ENCODE measurements at regions not wholly inside any gene's neighbourhood (a gene's known extent, or its start where the extent isn't known, plus 50 kb on each side); places are given as distances from the start of the nearest gene placed in this dataset.
A peak's percentile ranks its signal among the peaks of the same experiment; 100 is the strongest.
"Not testable (repeated sequence)": the region's sequence is repeated elsewhere in the genome, so short reads cannot be mapped to it uniquely, and the experiment has no call there.

GRCh38 chr3:110569073-110569472 is 502.5 kb upstream of the NECTIN3 start:
- no peak for DNase-seq (ENCODE audit: extremely low read depth, low read depth)

GRCh38 chr3:110575702-110576101 is 495.9 kb upstream of the NECTIN3 start:
- DNase-seq (ENCODE audit: extremely low read depth, low read depth): no peak

GRCh38 chr3:110576960-110577359 is 494.7 kb upstream of the NECTIN3 start:
- peak; percentile 17 for DNase-seq (ENCODE audit: extremely low read depth, low read depth)

GRCh38 chr3:110577854-110578253 is 493.8 kb upstream of the NECTIN3 start:
- DNase-seq (ENCODE audit: extremely low read depth, low read depth): no peak

- DNase-seq (ENCODE audit: extremely low read depth, low read depth): no peak
Measured at GRCh38 chr3:110579840-110580550, 491.6 kb upstream of the NECTIN3 start.

- DNase-seq (ENCODE audit: extremely low read depth, low read depth): no peak
Measured at GRCh38 chr3:110583373-110583935, 488.2 kb upstream of the NECTIN3 start.

- no peak for DNase-seq (ENCODE audit: extremely low read depth, low read depth)
Measured at GRCh38 chr3:110588906-110589305, 482.7 kb upstream of the NECTIN3 start.

GRCh38 chr3:110589341-110589740 is 482.3 kb upstream of the NECTIN3 start:
- DNase-seq (ENCODE audit: extremely low read depth, low read depth): no peak

- DNase-seq (ENCODE audit: extremely low read depth, low read depth): no peak
Measured at GRCh38 chr3:110593749-110594148, 477.9 kb upstream of the NECTIN3 start.

GRCh38 chr3:110598847-110599490 is 472.6 kb upstream of the NECTIN3 start:
- no peak for DNase-seq (ENCODE audit: extremely low read depth, low read depth)

- no peak for DNase-seq (ENCODE audit: extremely low read depth, low read depth)
Measured at GRCh38 chr3:110608566-110608965, 463.1 kb upstream of the NECTIN3 start.

- DNase-seq (ENCODE audit: extremely low read depth, low read depth): no peak
Measured at GRCh38 chr3:110612045-110612444, 459.6 kb upstream of the NECTIN3 start.

GRCh38 chr3:110614186-110614585 is 457.4 kb upstream of the NECTIN3 start:
- no peak for DNase-seq (ENCODE audit: extremely low read depth, low read depth)

- no peak for DNase-seq (ENCODE audit: extremely low read depth, low read depth)
Measured at GRCh38 chr3:110615454-110615853, 456.2 kb upstream of the NECTIN3 start.

- no peak for DNase-seq (ENCODE audit: extremely low read depth, low read depth)
Measured at GRCh38 chr3:110618512-110619226, 452.9 kb upstream of the NECTIN3 start.

- DNase-seq (ENCODE audit: extremely low read depth, low read depth): no peak
Measured at GRCh38 chr3:110620118-110620517, 451.5 kb upstream of the NECTIN3 start.

- DNase-seq (ENCODE audit: extremely low read depth, low read depth): no peak
Measured at GRCh38 chr3:110623571-110623970, 448.0 kb upstream of the NECTIN3 start.

- no peak for DNase-seq (ENCODE audit: extremely low read depth, low read depth)
Measured at GRCh38 chr3:110624576-110624975, 447.0 kb upstream of the NECTIN3 start.

- DNase-seq (ENCODE audit: extremely low read depth, low read depth): no peak
Measured at GRCh38 chr3:110625201-110625747, 446.3 kb upstream of the NECTIN3 start.

GRCh38 chr3:110626652-110627111 is 444.9 kb upstream of the NECTIN3 start:
- not testable (repeated sequence) for DNase-seq (ENCODE audit: extremely low read depth, low read depth)
